ENCODE measurements at regions not wholly inside any gene's neighbourhood (a gene's known extent, or its start where the extent isn't known, plus 50 kb on each side); places are given as distances from the start of the nearest gene placed in this dataset.

DNA sequence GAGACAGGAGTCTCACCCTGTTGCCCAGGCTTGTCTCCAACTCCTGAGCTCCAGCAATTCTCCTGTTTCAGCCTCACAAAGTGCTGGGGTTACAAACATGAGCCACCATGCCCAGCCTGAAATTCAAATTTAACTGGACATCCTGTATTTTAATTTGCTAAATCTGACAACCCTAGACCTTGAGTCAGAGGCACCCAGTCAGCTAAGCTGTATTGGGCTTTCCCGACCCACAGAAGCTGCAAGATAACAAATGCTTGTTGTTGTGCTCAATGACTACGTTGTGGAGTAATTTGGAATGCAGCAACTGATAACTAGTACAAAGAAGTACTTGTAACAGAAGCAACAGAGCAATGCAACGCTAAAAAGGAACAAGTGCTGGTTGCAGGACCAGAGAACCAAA, 533.1 kb downstream of the NTRK2 start:
- TF ChIP-seq, protein P1, sequence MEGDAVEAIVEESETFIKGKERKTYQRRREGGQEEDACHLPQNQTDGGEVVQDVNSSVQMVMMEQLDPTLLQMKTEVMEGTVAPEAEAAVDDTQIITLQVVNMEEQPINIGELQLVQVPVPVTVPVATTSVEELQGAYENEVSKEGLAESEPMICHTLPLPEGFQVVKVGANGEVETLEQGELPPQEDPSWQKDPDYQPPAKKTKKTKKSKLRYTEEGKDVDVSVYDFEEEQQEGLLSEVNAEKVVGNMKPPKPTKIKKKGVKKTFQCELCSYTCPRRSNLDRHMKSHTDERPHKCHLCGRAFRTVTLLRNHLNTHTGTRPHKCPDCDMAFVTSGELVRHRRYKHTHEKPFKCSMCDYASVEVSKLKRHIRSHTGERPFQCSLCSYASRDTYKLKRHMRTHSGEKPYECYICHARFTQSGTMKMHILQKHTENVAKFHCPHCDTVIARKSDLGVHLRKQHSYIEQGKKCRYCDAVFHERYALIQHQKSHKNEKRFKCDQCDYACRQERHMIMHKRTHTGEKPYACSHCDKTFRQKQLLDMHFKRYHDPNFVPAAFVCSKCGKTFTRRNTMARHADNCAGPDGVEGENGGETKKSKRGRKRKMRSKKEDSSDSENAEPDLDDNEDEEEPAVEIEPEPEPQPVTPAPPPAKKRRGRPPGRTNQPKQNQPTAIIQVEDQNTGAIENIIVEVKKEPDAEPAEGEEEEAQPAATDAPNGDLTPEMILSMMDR (IDR thresholded peaks at IDR 0.05): no peak
- no peak for TF ChIP-seq EZH2 (IDR thresholded peaks at IDR 0.05; ENCODE audit: borderline replicate concordance, insufficient read depth, low read depth, low read length, poor library complexity, severe bottlenecking)

Data from B cell (primary cell).